DND-41 (cell line): ENCODE measurements at regions not wholly inside any gene's neighbourhood (a gene's known extent, or its start where the extent isn't known, plus 50 kb on each side); places are given as distances from the start of the nearest gene placed in this dataset.

Experiments used
- CTCF ChIP-seq: IDR thresholded peaks from 2 replicates; pipeline ENCODE4 v1.5.1; 2012; ENCODE audit warnings: borderline replicate concordance, low read length, moderate library complexity, mild to moderate bottlenecking; ENCODE audit not compliant: poor library complexity, severe bottlenecking; ENCODE audit errors: extremely low read depth
- EZH2 ChIP-seq: IDR thresholded peaks from 3 replicates; pipeline ENCODE4 v1.6.1; 2012; ENCODE audit warnings: borderline replicate concordance, low read depth, mild to moderate bottlenecking, moderate library complexity, low read length, inconsistent platforms; ENCODE audit not compliant: severe bottlenecking

- TF ChIP-seq CTCF (no peak), EZH2 (no peak)
These were observed 1455.6 kb upstream of the GBE1 start for GRCh38 chr3:83216919-83217594.
